ENCODE measurements at regions not wholly inside any gene's neighbourhood (a gene's known extent, or its start where the extent isn't known, plus 50 kb on each side); places are given as distances from the start of the nearest gene placed in this dataset.

- no peak overlapping the region for H3K27ac ChIP-seq
- no peaks in the 10 kb centered on the region for H3K36me3 ChIP-seq
These were observed 133.6 kb upstream of the APCDD1 start for GRCh38 chr18:10320791-10321190.

GRCh38 chr18:10321576-10321975, 132.9 kb upstream of the APCDD1 start:
- H3K4me1 ChIP-seq (ENCODE audit: low read depth): no peaks in the 10 kb centered on the region
- TF ChIP-seq CTCF (IDR thresholded peaks at IDR 0.05; ENCODE audit: low read depth, low read length): no peak
- H3K27ac ChIP-seq: no peak overlapping the region
- H3K9me3 ChIP-seq (ENCODE audit: low read depth): no peaks in the 10 kb centered on the region
- H3K4me3 ChIP-seq: no peak overlapping the region
- no peak for DNase-seq (ENCODE audit: low read depth in 1 of 2, low spot score in 1 of 2)
- H3K27me3 ChIP-seq: no peaks in the 10 kb centered on the region
- no peaks in the 10 kb centered on the region for H3K36me3 ChIP-seq

More at GRCh38 chr18:10320791-10321190, 133.6 kb upstream of the APCDD1 start:
- Histone ChIP-seq H3K4me1 (ENCODE audit: low read depth) (no peaks in the 10 kb centered on the region), H3K9me3 (ENCODE audit: low read depth) (no peaks in the 10 kb centered on the region), H3K4me3 (no peak overlapping the region), H3K27me3 (no peaks in the 10 kb centered on the region)
- DNase-seq (ENCODE audit: low read depth in 1 of 2, low spot score in 1 of 2): peak in 1 of 2 donors; percentile 60
- no peak for TF ChIP-seq CTCF (IDR thresholded peaks at IDR 0.05; ENCODE audit: low read depth, low read length)

- no peak overlapping the region for H3K4me3 ChIP-seq
- H3K36me3 ChIP-seq: no peaks in the 10 kb centered on the region
- no peaks in the 10 kb centered on the region for H3K4me1 ChIP-seq (ENCODE audit: low read depth)
- H3K9me3 ChIP-seq (ENCODE audit: low read depth): no peaks in the 10 kb centered on the region
- no peak for DNase-seq (ENCODE audit: low read depth in 1 of 2, low spot score in 1 of 2)
- H3K27me3 ChIP-seq: no peaks in the 10 kb centered on the region
- H3K27ac ChIP-seq: no peak overlapping the region
- no peak for TF ChIP-seq CTCF (IDR thresholded peaks at IDR 0.05; ENCODE audit: low read depth, low read length)
These were observed 132.4 kb upstream of the APCDD1 start for GRCh38 chr18:10322004-10322403.

GRCh38 chr18:10322435-10322834, 132.0 kb upstream of the APCDD1 start:
- Histone ChIP-seq H3K27ac (no peak overlapping the region), H3K36me3 (no peaks in the 10 kb centered on the region), H3K9me3 (ENCODE audit: low read depth) (no peaks in the 10 kb centered on the region), H3K27me3 (no peaks in the 10 kb centered on the region), H3K4me3 (no peak overlapping the region), H3K4me1 (ENCODE audit: low read depth) (no peaks in the 10 kb centered on the region)
- no peak for DNase-seq (ENCODE audit: low read depth in 1 of 2, low spot score in 1 of 2)
- no peak for TF ChIP-seq CTCF (IDR thresholded peaks at IDR 0.05; ENCODE audit: low read depth, low read length)

GRCh38 chr18:10329101-10329500, 125.3 kb upstream of the APCDD1 start:
- no peaks in the 10 kb centered on the region for H3K4me1 ChIP-seq (ENCODE audit: low read depth)
- no peak overlapping the region for H3K4me3 ChIP-seq
- no peak overlapping the region for H3K27ac ChIP-seq
- no peak for DNase-seq (ENCODE audit: low read depth in 1 of 2, low spot score in 1 of 2)
- TF ChIP-seq CTCF (IDR thresholded peaks at IDR 0.05; ENCODE audit: low read depth, low read length): no peak
- no peaks in the 10 kb centered on the region for H3K36me3 ChIP-seq
- no peaks in the 10 kb centered on the region for H3K27me3 ChIP-seq
- no peaks in the 10 kb centered on the region for H3K9me3 ChIP-seq (ENCODE audit: low read depth)

- Histone ChIP-seq H3K4me3 (no peak overlapping the region), H3K4me1 (ENCODE audit: low read depth) (no peaks in the 10 kb centered on the region), H3K9me3 (ENCODE audit: low read depth) (no peaks in the 10 kb centered on the region), H3K27ac (no peak overlapping the region), H3K27me3 (no peaks in the 10 kb centered on the region), H3K36me3 (no peaks in the 10 kb centered on the region)
- no peak for DNase-seq (ENCODE audit: low read depth in 1 of 2, low spot score in 1 of 2)
- no peak for TF ChIP-seq CTCF (IDR thresholded peaks at IDR 0.05; ENCODE audit: low read depth, low read length)
These were observed 124.0 kb upstream of the APCDD1 start for GRCh38 chr18:10330428-10330827.

All from cardiac muscle cell (in vitro differentiated cells and primary cell).